Common myeloid progenitor, CD34-positive (primary cell): ENCODE measurements at regions not wholly inside any gene's neighbourhood (a gene's known extent, or its start where the extent isn't known, plus 50 kb on each side); places are given as distances from the start of the nearest gene placed in this dataset.

ENCODE experiments used
- CTCF ChIA-PET: fragments of 350-600 bp; sonication (Branson Sonifier 250); formaldehyde crosslinking; loops from one replicate; lab custom pipeline; 2021; ENCODE audit warnings: antibody characterized with exemption; lab: Charles Lee
- POLR2A ChIA-PET: fragments of 350-600 bp; sonication (Branson Sonifier 250); formaldehyde crosslinking; loops from one replicate; lab custom pipeline; 2021; ENCODE audit warnings: antibody characterized with exemption; lab: Charles Lee
- DNase-seq, 3 donors: peaks; one replicate each; pipeline versions ENCODE4 v3.0.0 to v3.0.0-alpha.2; 2013
- H3K27ac ChIP-seq, 2 experiments: 1 replicate in 1 of 2; 2 replicates in 1 of 2; pipeline ENCODE4 v1.7.0; 2013; ENCODE audit warnings: inconsistent platforms in 2 of 2, low read length in 2 of 2, mild to moderate bottlenecking in 2 of 2, low read depth in 1 of 2, moderate library complexity in 1 of 2; ENCODE audit not compliant: severe bottlenecking in 2 of 2, insufficient read depth in 1 of 2, poor library complexity in 1 of 2
- H3K27me3 ChIP-seq, 5 experiments: replicated peaks in 2 of 5; 1 replicate in 3 of 5; 2 replicates in 2 of 5; pipeline versions ENCODE4 v1.6.1 to v1.7.0; 2013; ENCODE audit warnings: low read length in 4 of 5, mild to moderate bottlenecking in 2 of 5, moderate library complexity in 2 of 5, inconsistent platforms in 1 of 5; ENCODE audit not compliant: insufficient read depth in 5 of 5, control insufficient read depth in 4 of 5
- H3K36me3 ChIP-seq, 4 experiments: 1 replicate in 2 of 4; 2 replicates in 2 of 4; pipeline versions ENCODE4 v1.6.1 to v1.7.0; 2013; ENCODE audit warnings: low read length in 3 of 4, control low read depth in 1 of 4, mild to moderate bottlenecking in 1 of 4; ENCODE audit not compliant: control insufficient read depth in 4 of 4, insufficient read depth in 4 of 4
- H3K4me1 ChIP-seq, 4 experiments: 1 replicate in 3 of 4; 2 replicates in 1 of 4; pipeline versions ENCODE4 v1.6.1 to v1.7.1; 2013; ENCODE audit warnings: low read length in 3 of 4, mild to moderate bottlenecking in 3 of 4, control low read depth in 1 of 4, inconsistent platforms in 1 of 4, moderate library complexity in 1 of 4; ENCODE audit not compliant: control insufficient read depth in 4 of 4, insufficient read depth in 4 of 4; ENCODE audit errors: control extremely low read depth in 1 of 4
- H3K4me3 ChIP-seq, 7 experiments: 1 replicate in 4 of 7; 2 replicates in 3 of 7; pipeline versions ENCODE4 v1.5.1 to v1.7.0; 2013; ENCODE audit warnings: mild to moderate bottlenecking in 7 of 7, low read length in 6 of 7, moderate library complexity in 6 of 7, inconsistent platforms in 2 of 7, low read depth in 2 of 7, control low read depth in 1 of 7; ENCODE audit not compliant: insufficient read depth in 4 of 7, control insufficient read depth in 1 of 7; ENCODE audit errors: extremely low read depth in 1 of 7
- H3K9me3 ChIP-seq, 5 experiments: 1 replicate in 4 of 5; 2 replicates in 1 of 5; pipeline versions ENCODE4 v1.6.1 to v1.7.1; 2013; ENCODE audit warnings: low read length in 4 of 5, mild to moderate bottlenecking in 2 of 5, inconsistent platforms in 1 of 5, low read depth in 1 of 5, moderate library complexity in 1 of 5; ENCODE audit not compliant: control insufficient read depth in 4 of 5, insufficient read depth in 2 of 5; ENCODE audit errors: control extremely low read depth in 1 of 5
- WGBS: methylation state at CpG from one replicate; pipeline ENCODE4 v1.1.5; 2013; ENCODE audit not compliant: insufficient coverage; 5-methylcytosine and 5-hydroxymethylcytosine counted together

- no peak overlapping the region for H3K27ac ChIP-seq
- peaks cover 0 to 70% (median 19%) of the 10 kb centered on the region in 5 experiments for H3K27me3 ChIP-seq
- WGBS = 91% methylated on average over 6 of the region's 6 CpGs
- no peaks in the 10 kb centered on the region for H3K4me1 ChIP-seq
- no peak for DNase-seq
- ChIA-PET CTCF (interaction anchor here (1.4 kb wide), 1 partner anchor 7 kb away, joined by 4 read pairs; no protein-coding TSS in a partner anchor), POLR2A (no interaction called here)
- H3K36me3 ChIP-seq = no peaks in the 10 kb centered on the region
- no peaks in the 10 kb centered on the region for H3K9me3 ChIP-seq
- H3K4me3 ChIP-seq = no peak overlapping the region
These were observed 266.4 kb downstream of the BUD13 start for GRCh38 chr11:116506263-116506825.

- CTCF ChIA-PET = interaction anchor here (1.4 kb wide), 1 partner anchor 8 kb away, joined by 4 read pairs; no protein-coding TSS in a partner anchor
- Histone ChIP-seq H3K9me3 (no peaks in the 10 kb centered on the region), H3K27me3 (peaks cover 0 to 78% (median 23%) of the 10 kb centered on the region in 5 experiments), H3K4me1 (no peaks in the 10 kb centered on the region), H3K4me3 (no peak overlapping the region), H3K36me3 (no peaks in the 10 kb centered on the region), H3K27ac (no peak overlapping the region)
- POLR2A ChIA-PET = interaction anchor here (0.6 kb wide), 1 partner anchor 8 kb away, joined by 4 read pairs; no protein-coding TSS in a partner anchor
- 66% methylated on average over 8 of the region's 12 CpGs for WGBS
- DNase-seq = no peak
These were observed 267.2 kb downstream of the BUD13 start for GRCh38 chr11:116505298-116506262.

DNA sequence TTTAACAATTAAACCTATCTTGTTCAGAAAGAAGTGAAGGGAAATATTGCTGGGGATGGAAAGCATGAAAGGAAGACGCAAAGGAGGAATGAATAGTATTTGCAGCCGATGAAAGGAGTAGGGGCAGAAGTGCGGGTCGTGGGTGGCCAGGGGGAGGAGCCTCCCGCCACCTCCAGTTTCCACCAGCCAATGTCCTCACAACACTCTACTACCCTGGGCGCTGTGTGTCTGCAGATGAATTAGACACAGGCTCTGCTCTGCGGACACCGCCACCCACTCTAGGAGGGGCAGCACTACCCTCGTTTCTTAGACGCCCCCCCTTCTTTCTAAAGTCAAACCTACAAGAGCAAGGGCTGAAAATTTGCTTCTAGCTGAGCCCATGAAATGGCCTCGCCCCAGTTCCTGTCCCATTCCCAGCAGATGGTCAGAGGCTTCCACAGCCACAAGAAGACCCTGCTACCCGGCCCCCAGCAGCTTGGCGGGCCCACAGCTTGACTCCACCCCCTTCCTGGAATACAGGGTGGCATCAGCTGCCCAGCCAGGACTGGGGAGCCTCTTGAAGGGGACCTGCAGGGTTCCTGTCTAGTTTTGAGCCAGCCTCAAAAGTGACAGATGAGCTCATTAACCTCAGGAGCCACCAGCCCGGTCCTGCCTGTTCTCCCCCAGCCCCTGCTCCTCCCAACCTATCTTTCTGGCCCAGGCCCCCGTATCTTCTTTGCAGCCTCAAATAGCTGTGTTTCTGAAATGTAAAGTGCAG is 268.1 kb downstream of the BUD13 start:
- WGBS = 63% methylated on average over 13 of the region's 15 CpGs
- ChIA-PET POLR2A (interaction anchor here (0.6 kb wide), 1 partner anchor 9 kb away, joined by 4 read pairs; no protein-coding TSS in a partner anchor), CTCF (interaction anchor here (1.4 kb wide), 1 partner anchor 9 kb away, joined by 4 read pairs; no protein-coding TSS in a partner anchor)
- no peaks in the 10 kb centered on the region for H3K4me1 ChIP-seq
- no peak overlapping the region for H3K4me3 ChIP-seq
- H3K27ac ChIP-seq = no peak overlapping the region
- DNase-seq = no peak
- H3K9me3 ChIP-seq = no peaks in the 10 kb centered on the region
- peaks cover 0 to 86% (median 24%) of the 10 kb centered on the region in 5 experiments for H3K27me3 ChIP-seq
- H3K36me3 ChIP-seq = no peaks in the 10 kb centered on the region

DNA sequence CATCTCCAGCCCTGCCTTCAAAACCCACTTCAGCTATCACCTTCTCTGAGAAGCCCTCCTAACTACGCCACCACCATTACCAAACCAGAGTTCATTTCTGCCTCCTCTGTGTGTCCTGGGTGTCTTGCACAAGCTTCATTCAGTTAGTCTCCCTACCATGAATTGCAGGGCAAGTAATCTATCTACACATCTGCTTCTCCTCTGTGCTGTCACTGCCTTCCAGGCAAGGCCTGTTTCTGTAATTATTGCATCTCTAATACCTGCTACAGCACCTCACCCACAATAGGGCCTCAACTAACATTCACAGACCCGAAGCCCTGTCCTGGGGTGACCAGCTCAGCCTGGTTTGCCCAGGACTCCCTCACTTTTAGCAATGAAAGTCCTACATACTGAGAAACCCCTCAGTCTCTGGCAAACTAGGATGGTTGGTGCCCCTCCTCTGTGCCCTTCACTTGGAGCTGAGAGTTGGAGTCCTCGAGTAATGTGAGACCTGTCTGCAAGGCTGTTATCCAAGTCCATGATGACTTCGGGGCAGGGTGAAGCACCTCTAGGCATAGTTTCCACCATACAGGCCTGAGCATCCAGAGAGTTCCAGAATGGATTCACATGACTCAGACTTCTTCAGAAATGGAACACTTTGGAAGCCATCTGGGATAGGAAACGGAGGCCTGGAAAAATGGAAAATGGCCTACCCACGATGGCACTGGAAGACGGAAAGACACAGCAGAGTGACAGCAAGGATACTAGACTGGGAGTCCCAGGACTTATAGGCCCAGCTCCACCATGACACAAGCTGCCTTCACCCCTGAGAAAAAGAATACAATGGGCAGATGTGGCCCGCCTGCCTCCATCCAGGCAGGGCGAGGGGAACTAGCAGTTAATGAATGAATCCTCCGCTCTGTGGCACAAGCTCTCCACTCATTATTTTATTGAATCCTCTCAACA is 269.3 kb downstream of the BUD13 start:
- Histone ChIP-seq H3K9me3 (no peaks in the 10 kb centered on the region), H3K4me1 (no peaks in the 10 kb centered on the region), H3K27ac (no peak overlapping the region), H3K27me3 (peaks cover 0 to 96% (median 27%) of the 10 kb centered on the region in 5 experiments), H3K4me3 (no peak overlapping the region), H3K36me3 (no peaks in the 10 kb centered on the region)
- DNase-seq = no peak
- ChIA-PET POLR2A (no interaction called here), CTCF (interaction anchor here (1.0 kb wide), 1 partner anchor 13 kb away, joined by 4 read pairs; no protein-coding TSS in a partner anchor)
- WGBS = 94% methylated on average over 8 of the region's 10 CpGs

DNA sequence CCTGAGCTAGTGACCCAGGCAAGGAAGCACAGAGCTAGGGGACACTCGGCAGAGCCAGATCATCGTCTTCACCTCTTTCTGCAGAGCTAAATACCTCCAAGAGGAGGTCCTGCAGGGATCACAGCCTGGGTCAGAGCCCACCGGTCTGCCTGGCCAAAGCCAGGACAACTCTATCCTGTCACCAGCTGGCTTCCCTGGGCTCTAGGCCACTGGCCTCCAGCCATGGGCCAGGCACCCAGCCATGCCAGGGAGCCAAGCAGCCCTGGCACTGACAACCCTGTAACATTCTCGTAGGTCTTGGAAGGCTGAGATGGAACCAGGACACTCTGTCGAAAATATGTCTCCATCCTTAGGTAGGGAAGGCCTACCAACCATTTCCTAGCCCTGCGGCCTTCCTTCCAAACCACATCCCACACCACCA is 270.1 kb downstream of the BUD13 start:
- CTCF ChIA-PET = interaction anchor here (1.0 kb wide), 1 partner anchor 14 kb away, joined by 4 read pairs; no protein-coding TSS in a partner anchor
- H3K4me1 ChIP-seq = no peaks in the 10 kb centered on the region
- no peak for DNase-seq
- H3K27ac ChIP-seq = no peak overlapping the region
- H3K36me3 ChIP-seq = no peaks in the 10 kb centered on the region
- 97% methylated on average over 6 of the region's 6 CpGs for WGBS
- POLR2A ChIA-PET = no interaction called here
- H3K27me3 ChIP-seq = peaks cover 0 to 98% (median 29%) of the 10 kb centered on the region in 5 experiments
- no peaks in the 10 kb centered on the region for H3K9me3 ChIP-seq
- H3K4me3 ChIP-seq = no peak overlapping the region

DNA sequence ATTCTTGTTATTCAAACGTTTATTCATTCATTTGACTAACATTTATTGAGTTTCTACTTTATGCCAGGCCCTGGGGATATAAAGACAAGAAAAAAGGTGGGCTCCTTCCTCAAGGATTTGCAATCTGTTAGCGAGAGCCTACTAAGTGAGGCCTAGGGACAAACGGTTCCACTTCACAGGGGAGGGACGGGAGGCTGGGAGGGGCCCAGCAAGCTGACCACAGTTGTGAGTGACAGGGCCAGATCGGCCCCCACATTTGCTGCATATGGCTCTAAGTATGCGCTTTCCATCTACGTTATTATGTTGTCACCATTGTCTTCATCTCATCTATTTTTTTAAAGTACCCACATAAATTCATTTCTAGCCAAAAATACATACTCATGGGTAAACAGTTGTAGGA is 271.1 kb downstream of the BUD13 start:
- Histone ChIP-seq H3K9me3 (no peaks in the 10 kb centered on the region), H3K36me3 (no peaks in the 10 kb centered on the region), H3K4me3 (no peak overlapping the region), H3K4me1 (no peaks in the 10 kb centered on the region), H3K27me3 (peaks cover 0 to 98% (median 32%) of the 10 kb centered on the region in 5 experiments), H3K27ac (no peak overlapping the region)
- 35% methylated on average over 3 of the region's 7 CpGs for WGBS
- DNase-seq = no peak
- CTCF ChIA-PET = interaction anchor here (1.4 kb wide), 1 partner anchor 19 kb away, joined by 3 read pairs; no protein-coding TSS in a partner anchor
- POLR2A ChIA-PET = no interaction called here
